ENCODE measurements at regions not wholly inside any gene's neighbourhood (a gene's known extent, or its start where the extent isn't known, plus 50 kb on each side); places are given as distances from the start of the nearest gene placed in this dataset.

- no peak overlapping the region for H2BK15ac ChIP-seq (ENCODE audit: low read length)
- no peak overlapping the region for H2AK5ac ChIP-seq (ENCODE audit: low read depth, low read length)
- H3K23ac ChIP-seq (ENCODE audit: insufficient read length), result no peak overlapping the region
- CTCF ChIA-PET (ENCODE audit: partially characterized antibody), result no interaction called here
- POLR2A ChIA-PET (ENCODE audit: partially characterized antibody), result no interaction called here
- peaks cover 0 to 2% (median 0%) of the 10 kb centered on the region in 4 experiments; a peak in 1 of 8 replicates for H3K36me3 ChIP-seq (ENCODE audit: control insufficient read depth in 2 of 4, insufficient read depth in 4 of 4, low read length in 3 of 4)
- no peak overlapping the region for H4K5ac ChIP-seq (ENCODE audit: insufficient read length, low read depth, low read length)
- no peaks in the 10 kb centered on the region for H3K27me3 ChIP-seq (replicated peaks in 1 of 4; ENCODE audit: control insufficient read depth in 3 of 4, extremely low read depth in 1 of 4, insufficient read depth in 3 of 4, low read length in 3 of 4)
- no peak overlapping the region for H2BK12ac ChIP-seq (ENCODE audit: low read depth, low read length)
- no peak overlapping the region for H3K18ac ChIP-seq (ENCODE audit: extremely low read depth, low read length)
- no peak overlapping the region for H3K27ac ChIP-seq (ENCODE audit: low read depth, low read length)
- no peak overlapping the region for H3K4me3 ChIP-seq (ENCODE audit: extremely low read depth in 1 of 4, insufficient read depth in 2 of 4, low read depth in 3 of 4, low read length in 4 of 4)
- peaks cover 0 to 11% of the 10 kb centered on the region in 2 experiments for H4K20me1 ChIP-seq (replicated peaks in 1 of 2; ENCODE audit: control insufficient read depth in 1 of 2, insufficient read depth in 2 of 2, low read length in 2 of 2)
- H3K23me2 ChIP-seq (ENCODE audit: low read depth, low read length), result peaks cover 10% of the 10 kb centered on the region
- no peak overlapping the region for H3K14ac ChIP-seq (ENCODE audit: insufficient read length)
- DNase-seq (ENCODE audit: low read depth in 1 of 2, low spot score in 2 of 2) (no peak), FAIRE-seq (no peak)
- no peak overlapping the region for H3K4me2 ChIP-seq (ENCODE audit: insufficient read depth in 1 of 2, low read depth in 2 of 2, low read length in 2 of 2)
- H2BK20ac ChIP-seq (ENCODE audit: low read length), result no peak overlapping the region
- peaks cover 0 to 2% (median under 1%) of the 10 kb centered on the region in 4 experiments; a peak in 2 of 7 replicates for H3K4me1 ChIP-seq (replicated peaks in 1 of 4; ENCODE audit: control insufficient read depth in 3 of 4, insufficient read depth in 4 of 4, low read length in 3 of 4)
- no peak overlapping the region for H2BK120ac ChIP-seq (replicated peaks; ENCODE audit: low read depth, low read length)
- no peaks in the 10 kb centered on the region for H3K79me1 ChIP-seq (ENCODE audit: low read depth, low read length)
- H3K79me2 ChIP-seq (ENCODE audit: control insufficient read depth in 1 of 2, insufficient read depth in 2 of 2, low read length in 2 of 2), result no peaks in the 10 kb centered on the region
- no peak overlapping the region for H3K9ac ChIP-seq (replicated peaks in 1 of 4; ENCODE audit: extremely low read depth in 1 of 4, low read depth in 3 of 4, low read length in 3 of 4)
- H2BK5ac ChIP-seq (ENCODE audit: low read depth, low read length), result no peak overlapping the region
- H3K56ac ChIP-seq (replicated peaks; ENCODE audit: insufficient read length, low read depth, low read length), result no peak overlapping the region
- no peak overlapping the region for H2AFZ ChIP-seq (ENCODE audit: low read length)
- H4K8ac ChIP-seq (ENCODE audit: extremely low read depth, insufficient read depth, low read length), result no peak overlapping the region
- peaks cover 0 to 5% of the 10 kb centered on the region in 2 experiments; a peak in 2 of 4 replicates for H3K9me3 ChIP-seq (ENCODE audit: insufficient read depth in 2 of 2, low read depth in 1 of 2, low read length in 1 of 2)
- 89% methylated on average over 12 of the region's 13 CpGs; no CpG with 5 or more reads in 1 of the 2 experiments for WGBS, 2 experiments (ENCODE audit: extremely low coverage in 1 of 2, insufficient coverage in 1 of 2, insufficient read length in 1 of 2, insufficient replicate concordance in 2 of 2, low coverage in 1 of 2, low lambda C conversion rate in 2 of 2, missing lambda C conversion rate in 1 of 2)
- no peak overlapping the region for H3K4ac ChIP-seq (replicated peaks; ENCODE audit: insufficient read length, low read depth, low read length)
- no peak overlapping the region for H4K91ac ChIP-seq (replicated peaks; ENCODE audit: insufficient read length, low read length)
- TF ChIP-seq KDM4A (IDR thresholded peaks at IDR 0.05; ENCODE audit: low read depth, low read length, severe bottlenecking) (no peak), TAF1 (IDR thresholded peaks at IDR 0.05; ENCODE audit: low read depth, low read length) (no peak), ATF3 (IDR thresholded peaks at IDR 0.05; ENCODE audit: insufficient read depth, low read depth, low read length) (no peak), CREB1 (IDR thresholded peaks at IDR 0.05) (no peak), RXRA (IDR thresholded peaks at IDR 0.05; ENCODE audit: insufficient read depth, low read depth, low read length) (no peak), E2F6 (IDR thresholded peaks at IDR 0.05) (no peak), POLR2AphosphoS5 (IDR thresholded peaks at IDR 0.05; ENCODE audit: low read depth, low read length) (no peak), BCL11A (IDR thresholded peaks at IDR 0.05; ENCODE audit: low read depth in 2 of 2, low read length in 2 of 2) (no peak), NRF1 (IDR thresholded peaks at IDR 0.05; ENCODE audit: low read depth, low read length) (no peak), POLR2A (IDR thresholded peaks at IDR 0.05; ENCODE audit: control extremely low read depth in 1 of 2, low read depth in 2 of 2, low read length in 2 of 2) (no peak), BRCA1 (IDR thresholded peaks at IDR 0.05; ENCODE audit: low read depth, low read length) (no peak), YY1 (IDR thresholded peaks at IDR 0.05; ENCODE audit: low read depth, low read length) (no peak)
- TF ChIP-seq, protein P1, sequence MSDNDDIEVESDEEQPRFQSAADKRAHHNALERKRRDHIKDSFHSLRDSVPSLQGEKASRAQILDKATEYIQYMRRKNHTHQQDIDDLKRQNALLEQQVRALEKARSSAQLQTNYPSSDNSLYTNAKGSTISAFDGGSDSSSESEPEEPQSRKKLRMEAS (IDR thresholded peaks at IDR 0.05), result no peak
Observed at GRCh38 chr19:30173593-30174356, 198.4 kb upstream of the ZNF536 start.

Measured in H1 (cell line).